ENCODE measurements at regions not wholly inside any gene's neighbourhood (a gene's known extent, or its start where the extent isn't known, plus 50 kb on each side); places are given as distances from the start of the nearest gene placed in this dataset.

GRCh38 chrX:98459669-98460068, 1576.0 kb downstream of the RPA4 start:
- Histone ChIP-seq H2BK120ac (ENCODE audit: low read depth, low read length) (no peak overlapping the region), H4K20me1 (ENCODE audit: insufficient read depth, low read length) (no peaks in the 10 kb centered on the region), H3K9me1 (ENCODE audit: insufficient read depth, low read length) (no peaks in the 10 kb centered on the region), H3K4me1 (ENCODE audit: control insufficient read depth, insufficient read depth, low read length) (no peaks in the 10 kb centered on the region), H4K8ac (ENCODE audit: low read depth in 2 of 2, low read length in 2 of 2) (no peak overlapping the region), H2AFZ (replicated peaks; ENCODE audit: low read length, poor library complexity) (no peak overlapping the region), H3K4me2 (ENCODE audit: low read depth, low read length) (no peak overlapping the region), H4K91ac (ENCODE audit: insufficient read depth, low read depth, low read length) (no peak overlapping the region), H3K79me1 (ENCODE audit: low read depth in 1 of 2, low read length in 2 of 2) (no peaks in the 10 kb centered on the region), H3K27me3 (ENCODE audit: control insufficient read depth, insufficient read depth, low read length) (no peaks in the 10 kb centered on the region), H2BK15ac (ENCODE audit: low read depth, low read length) (no peak overlapping the region), H2AK5ac (ENCODE audit: low read depth, low read length) (no peak overlapping the region), H2BK20ac (ENCODE audit: low read depth, low read length) (no peak overlapping the region), H3K4ac (ENCODE audit: low read depth, low read length) (no peak overlapping the region), H3K9me3 (ENCODE audit: control insufficient read depth, insufficient read depth, low read length) (no peaks in the 10 kb centered on the region), H2AK9ac (replicated peaks; ENCODE audit: low read depth, low read length, poor library complexity) (no peak overlapping the region), H4K5ac (ENCODE audit: low read depth, low read length) (no peak overlapping the region), H3K56ac (ENCODE audit: extremely low read depth, insufficient read depth, low read length) (no peak overlapping the region), H3K27ac (ENCODE audit: insufficient read depth, low read length) (no peak overlapping the region), H3K4me3 (ENCODE audit: insufficient read depth, low read depth, low read length) (no peak overlapping the region), H2BK5ac (ENCODE audit: low read depth, low read length, poor library complexity, severe bottlenecking) (no peak overlapping the region), H3K18ac (ENCODE audit: low read depth, low read length) (no peak overlapping the region), H3K14ac (replicated peaks; ENCODE audit: low read depth, low read length) (no peak overlapping the region), H3K23ac (ENCODE audit: low read depth, low read length) (no peak overlapping the region), H3K9ac (ENCODE audit: low read depth, low read length) (no peak overlapping the region), H3K36me3 (ENCODE audit: control insufficient read depth, insufficient read depth, low read length) (no peaks in the 10 kb centered on the region)
- POLR2A ChIA-PET (ENCODE audit: unreplicated experiment), result no interaction called here
- CTCF ChIA-PET, result no interaction called here
- no peak for DNase-seq
- WGBS, 2 experiments (ENCODE audit: extremely low coverage in 2 of 2, insufficient read length in 1 of 2), result no CpG with 5 or more reads among the region's 1 CpG
- no peak for ATAC-seq (ENCODE audit: low read depth)
- intact Hi-C loops (cut with micrococcal nuclease) (no loop called here), in situ Hi-C loops (cut with MboI; ENCODE audit: low sequenced_read_pairs) (loop anchor here (25.0 kb wide), 1 partner anchor 97 kb away; no protein-coding TSS in a partner anchor), dilution Hi-C loops (cut with HindIII; ENCODE audit: low sequenced_read_pairs, unreplicated experiment) (no loop called here)
- TF ChIP-seq USF2 (IDR thresholded peaks at IDR 0.05; ENCODE audit: low read depth, low read length), result no peak
- TF ChIP-seq RFX5 (IDR thresholded peaks at IDR 0.05; ENCODE audit: low read depth, low read length), result no peak
- TF ChIP-seq, protein P1, sequence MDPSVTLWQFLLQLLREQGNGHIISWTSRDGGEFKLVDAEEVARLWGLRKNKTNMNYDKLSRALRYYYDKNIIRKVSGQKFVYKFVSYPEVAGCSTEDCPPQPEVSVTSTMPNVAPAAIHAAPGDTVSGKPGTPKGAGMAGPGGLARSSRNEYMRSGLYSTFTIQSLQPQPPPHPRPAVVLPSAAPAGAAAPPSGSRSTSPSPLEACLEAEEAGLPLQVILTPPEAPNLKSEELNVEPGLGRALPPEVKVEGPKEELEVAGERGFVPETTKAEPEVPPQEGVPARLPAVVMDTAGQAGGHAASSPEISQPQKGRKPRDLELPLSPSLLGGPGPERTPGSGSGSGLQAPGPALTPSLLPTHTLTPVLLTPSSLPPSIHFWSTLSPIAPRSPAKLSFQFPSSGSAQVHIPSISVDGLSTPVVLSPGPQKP (IDR thresholded peaks at IDR 0.05; ENCODE audit: borderline replicate concordance, low read depth, low read length), result no peak
- TF ChIP-seq SMC3 (IDR thresholded peaks at IDR 0.05; ENCODE audit: low read depth, low read length), result no peak
- no peak for TF ChIP-seq MAFK (IDR thresholded peaks at IDR 0.05; ENCODE audit: low read depth, low read length)
- TF ChIP-seq CEBPB (IDR thresholded peaks at IDR 0.05; ENCODE audit: low read depth, low read length), result no peak
- no peak for TF ChIP-seq NFE2L2 (IDR thresholded peaks at IDR 0.05; ENCODE audit: low read depth, low read length)
- no peak for TF ChIP-seq BHLHE40 (IDR thresholded peaks at IDR 0.05; ENCODE audit: low read depth, low read length)
- TF ChIP-seq CHD1 (IDR thresholded peaks at IDR 0.05; ENCODE audit: low read depth, low read length), result no peak
- TF ChIP-seq, protein P2, sequence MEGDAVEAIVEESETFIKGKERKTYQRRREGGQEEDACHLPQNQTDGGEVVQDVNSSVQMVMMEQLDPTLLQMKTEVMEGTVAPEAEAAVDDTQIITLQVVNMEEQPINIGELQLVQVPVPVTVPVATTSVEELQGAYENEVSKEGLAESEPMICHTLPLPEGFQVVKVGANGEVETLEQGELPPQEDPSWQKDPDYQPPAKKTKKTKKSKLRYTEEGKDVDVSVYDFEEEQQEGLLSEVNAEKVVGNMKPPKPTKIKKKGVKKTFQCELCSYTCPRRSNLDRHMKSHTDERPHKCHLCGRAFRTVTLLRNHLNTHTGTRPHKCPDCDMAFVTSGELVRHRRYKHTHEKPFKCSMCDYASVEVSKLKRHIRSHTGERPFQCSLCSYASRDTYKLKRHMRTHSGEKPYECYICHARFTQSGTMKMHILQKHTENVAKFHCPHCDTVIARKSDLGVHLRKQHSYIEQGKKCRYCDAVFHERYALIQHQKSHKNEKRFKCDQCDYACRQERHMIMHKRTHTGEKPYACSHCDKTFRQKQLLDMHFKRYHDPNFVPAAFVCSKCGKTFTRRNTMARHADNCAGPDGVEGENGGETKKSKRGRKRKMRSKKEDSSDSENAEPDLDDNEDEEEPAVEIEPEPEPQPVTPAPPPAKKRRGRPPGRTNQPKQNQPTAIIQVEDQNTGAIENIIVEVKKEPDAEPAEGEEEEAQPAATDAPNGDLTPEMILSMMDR (conservative IDR thresholded peaks at IDR 0.05; ENCODE audit: low read depth, low read length), result no peak
- TF ChIP-seq POLR2A (IDR thresholded peaks at IDR 0.05; ENCODE audit: low read depth, low read length), result no peak
- TF ChIP-seq MXI1 (IDR thresholded peaks at IDR 0.05; ENCODE audit: borderline replicate concordance, low read depth, low read length), result no peak
- TF ChIP-seq FOS (IDR thresholded peaks at IDR 0.05; ENCODE audit: low read depth, low read length), result no peak
- TF ChIP-seq MAZ (IDR thresholded peaks at IDR 0.05; ENCODE audit: borderline replicate concordance, low read depth, low read length), result no peak
- no peak for TF ChIP-seq RCOR1 (IDR thresholded peaks at IDR 0.05; ENCODE audit: insufficient replicate concordance, low read length)
- TF ChIP-seq RAD21 (IDR thresholded peaks at IDR 0.05; ENCODE audit: low read length), result no peak
- no TSS peak for BruUV-seq (replicated peaks)
